ENCODE measurements at regions not wholly inside any gene's neighbourhood (a gene's known extent, or its start where the extent isn't known, plus 50 kb on each side); places are given as distances from the start of the nearest gene placed in this dataset.
A peak's percentile ranks its signal among the peaks of the same experiment; 100 is the strongest.

GRCh38 chr14:73800970-73801515 is 50.6 kb upstream of the PTGR2 start:
- no peak for DNase-seq

DNA sequence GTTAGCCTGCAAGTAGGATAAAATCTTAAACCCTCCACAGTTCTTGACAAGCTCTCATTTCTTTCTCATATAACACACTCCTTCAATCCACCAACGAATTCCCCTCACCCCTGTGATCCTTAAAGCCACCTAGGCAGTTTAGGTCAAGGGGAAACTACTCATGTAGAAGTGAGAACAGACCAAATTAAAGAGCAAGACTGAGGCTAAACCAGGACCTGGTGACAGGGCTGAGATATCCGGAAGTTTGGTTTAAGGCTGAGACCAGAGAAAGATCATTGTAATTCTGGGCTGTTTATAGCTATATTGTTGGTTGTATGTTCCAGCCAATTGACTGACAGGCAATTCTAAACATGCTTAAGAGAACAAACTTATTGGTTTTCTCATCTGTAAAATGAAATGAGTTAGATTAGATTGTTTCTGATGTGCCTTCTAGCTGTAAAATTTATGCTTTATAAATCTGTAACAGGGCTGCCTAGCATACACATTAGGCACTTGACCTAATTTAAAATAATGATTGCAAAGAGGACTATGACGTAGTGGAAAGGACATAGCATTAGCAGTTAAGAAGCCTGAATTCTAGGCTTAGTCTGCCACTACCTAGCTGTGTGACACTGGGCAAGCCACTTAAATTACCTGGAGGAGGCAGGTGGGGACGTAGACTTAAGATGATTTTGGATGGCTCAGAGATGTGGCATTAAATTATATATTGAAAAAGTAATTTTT is 53.9 kb upstream of the PTGR2 start:
- no peak for DNase-seq

DNA sequence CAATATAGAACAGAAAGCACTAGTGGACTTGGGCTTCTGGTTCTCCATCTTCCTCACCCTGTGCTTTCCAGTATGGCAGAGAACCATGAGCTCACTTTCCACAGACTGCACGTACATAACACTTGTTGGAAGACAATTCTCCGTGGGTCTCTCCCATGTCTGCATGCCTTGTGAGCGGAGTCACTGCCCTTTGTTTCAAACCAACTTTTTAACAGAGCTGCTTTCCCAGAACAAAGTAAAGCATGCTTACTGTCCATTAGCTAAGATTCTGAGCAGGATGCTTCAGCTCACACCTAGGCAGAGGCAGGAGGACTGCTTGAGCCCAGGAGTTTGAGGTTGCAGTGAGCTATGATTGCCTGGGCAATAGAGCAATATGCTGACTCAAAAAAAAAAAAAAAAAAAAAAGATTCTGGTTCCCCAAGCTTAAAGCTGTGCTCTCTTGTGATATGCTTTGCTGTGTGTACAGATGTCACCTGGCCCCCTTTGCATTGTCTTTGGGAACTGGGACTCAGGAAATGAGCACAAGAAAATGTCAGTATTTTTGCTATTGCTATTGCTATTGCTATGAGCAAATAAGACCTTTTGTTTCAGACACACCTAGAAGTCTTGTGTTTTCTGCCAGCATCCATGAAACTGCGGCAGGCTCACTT is 54.6 kb upstream of the PTGR2 start:
- no peak for DNase-seq

- DNase-seq = no peak
Measured at GRCh38 chr14:73796415-73796814, 55.2 kb upstream of the PTGR2 start.

DNA sequence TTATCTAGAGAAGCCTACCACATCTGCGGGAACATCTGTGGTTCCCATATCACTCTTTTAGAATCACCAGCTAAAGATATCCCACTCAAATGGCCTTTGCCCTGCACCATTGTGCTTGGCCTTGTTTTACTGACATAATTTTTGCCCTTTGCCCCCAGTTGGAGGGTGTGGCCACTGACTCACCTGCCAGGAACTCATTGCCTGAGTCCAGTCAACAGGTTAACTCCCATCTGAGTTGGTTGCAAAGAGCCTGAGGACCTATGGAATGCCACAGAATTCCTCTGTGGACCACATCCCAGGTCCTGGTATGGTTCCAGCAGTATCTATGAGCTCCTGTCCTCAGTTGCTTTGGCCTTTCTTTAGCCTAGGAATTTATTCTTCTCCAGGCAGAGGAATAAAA is 55.7 kb upstream of the PTGR2 start:
- no peak for DNase-seq

DNA sequence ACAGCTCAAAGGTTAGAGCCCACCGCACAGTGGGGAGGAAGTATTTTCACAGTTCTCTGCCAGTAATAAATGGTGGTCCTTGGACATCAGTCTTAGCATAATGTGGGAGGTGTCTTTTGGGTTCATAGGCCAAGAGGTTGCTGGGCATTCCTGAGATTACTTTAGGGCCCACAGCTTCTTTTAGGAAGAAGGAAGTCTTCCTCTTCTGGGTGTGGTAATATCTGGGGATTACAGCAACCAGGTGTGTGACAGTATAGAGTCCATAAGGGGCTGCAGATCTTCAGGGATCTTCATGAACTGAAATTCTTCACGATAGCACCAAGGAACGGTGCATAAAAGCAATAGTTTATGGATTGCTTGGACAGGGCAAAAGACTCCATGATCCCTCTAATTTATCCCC is 56.2 kb upstream of the PTGR2 start:
- DNase-seq = no peak

- no peak for DNase-seq
Measured at GRCh38 chr14:73794146-73794545, 57.5 kb upstream of the PTGR2 start.

DNA sequence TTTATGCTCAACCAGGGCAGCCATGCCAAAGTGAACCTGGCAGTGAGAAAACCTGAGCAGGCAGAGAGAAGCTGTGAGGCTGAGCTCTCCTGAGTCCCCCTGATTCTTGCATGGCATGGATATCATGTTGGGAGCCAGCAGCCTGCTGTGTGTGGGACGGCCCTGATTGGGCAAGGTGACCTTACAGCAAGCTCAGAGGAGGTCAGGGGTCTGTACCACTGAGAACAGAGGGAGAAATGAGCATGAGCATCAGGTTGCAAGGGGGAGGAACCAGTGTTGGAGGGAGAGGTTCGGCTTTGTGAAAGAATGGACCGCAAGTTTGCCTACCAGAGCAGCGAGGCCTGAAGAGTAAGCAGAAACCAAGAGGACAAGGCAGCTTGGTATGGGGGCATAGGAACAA is 59.1 kb upstream of the PTGR2 start:
- DNase-seq = no peak

- peak; percentile 91 for DNase-seq
Measured at GRCh38 chr14:73789989-73790581, 61.5 kb upstream of the PTGR2 start.

DNA sequence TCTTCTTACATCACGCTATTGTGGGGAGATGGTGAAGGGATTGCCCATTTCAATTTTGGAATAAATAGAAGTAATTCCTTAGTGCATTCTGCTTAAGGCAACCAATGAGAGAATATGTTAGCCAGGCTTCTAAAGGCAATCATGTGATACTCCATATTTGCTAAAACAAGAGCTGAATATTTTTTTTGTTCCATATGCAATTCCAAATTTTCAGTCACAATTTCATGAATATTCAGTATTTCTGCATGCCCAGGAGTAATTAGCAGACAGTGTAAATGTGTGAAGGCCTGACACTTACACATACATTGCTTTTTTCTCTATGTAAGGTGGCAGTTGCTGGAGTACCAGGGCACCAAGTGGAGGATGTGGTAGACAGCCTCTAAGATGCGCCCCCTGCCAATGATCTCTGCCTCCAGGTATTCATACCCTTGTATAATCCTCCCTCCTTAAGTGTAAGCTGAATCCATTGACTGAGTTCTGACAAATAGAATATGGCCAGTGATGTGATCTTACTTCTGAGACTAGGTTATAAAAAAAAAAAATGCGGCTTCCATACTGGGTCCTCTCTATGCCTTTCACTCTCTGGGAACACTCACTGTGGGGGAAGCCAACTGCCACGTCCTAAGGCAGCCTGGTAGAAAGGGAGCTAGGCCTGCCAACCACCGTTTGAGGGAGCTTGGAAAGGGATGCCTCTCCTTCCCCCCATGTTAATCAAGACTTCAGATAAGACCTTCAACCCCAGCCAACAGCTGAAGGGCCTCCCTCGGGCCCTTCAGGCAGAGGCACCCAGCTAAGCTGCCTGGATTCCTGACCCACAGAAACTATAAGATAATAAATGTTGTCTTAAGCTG is 62.7 kb upstream of the PTGR2 start:
- DNase-seq = no peak

DNA sequence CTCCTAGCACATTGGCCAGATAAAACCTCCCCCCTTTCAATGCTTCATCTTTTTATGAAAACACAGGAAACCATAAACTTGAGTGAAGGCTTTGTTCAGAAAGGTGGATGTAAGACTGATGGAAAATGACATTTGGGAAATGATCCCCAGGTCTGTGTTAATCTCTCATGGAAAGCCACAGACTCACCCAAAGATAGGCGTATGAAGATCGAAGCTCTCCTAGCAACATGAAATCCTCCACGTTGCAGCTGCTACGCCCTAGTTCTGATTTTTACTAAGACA is 63.4 kb upstream of the PTGR2 start:
- no peak for DNase-seq

- DNase-seq = no peak
Measured at GRCh38 chr14:73787486-73788316, 63.9 kb upstream of the PTGR2 start.

- peak; percentile 70 for DNase-seq
Measured at GRCh38 chr14:73786636-73787485, 64.8 kb upstream of the PTGR2 start.

DNA sequence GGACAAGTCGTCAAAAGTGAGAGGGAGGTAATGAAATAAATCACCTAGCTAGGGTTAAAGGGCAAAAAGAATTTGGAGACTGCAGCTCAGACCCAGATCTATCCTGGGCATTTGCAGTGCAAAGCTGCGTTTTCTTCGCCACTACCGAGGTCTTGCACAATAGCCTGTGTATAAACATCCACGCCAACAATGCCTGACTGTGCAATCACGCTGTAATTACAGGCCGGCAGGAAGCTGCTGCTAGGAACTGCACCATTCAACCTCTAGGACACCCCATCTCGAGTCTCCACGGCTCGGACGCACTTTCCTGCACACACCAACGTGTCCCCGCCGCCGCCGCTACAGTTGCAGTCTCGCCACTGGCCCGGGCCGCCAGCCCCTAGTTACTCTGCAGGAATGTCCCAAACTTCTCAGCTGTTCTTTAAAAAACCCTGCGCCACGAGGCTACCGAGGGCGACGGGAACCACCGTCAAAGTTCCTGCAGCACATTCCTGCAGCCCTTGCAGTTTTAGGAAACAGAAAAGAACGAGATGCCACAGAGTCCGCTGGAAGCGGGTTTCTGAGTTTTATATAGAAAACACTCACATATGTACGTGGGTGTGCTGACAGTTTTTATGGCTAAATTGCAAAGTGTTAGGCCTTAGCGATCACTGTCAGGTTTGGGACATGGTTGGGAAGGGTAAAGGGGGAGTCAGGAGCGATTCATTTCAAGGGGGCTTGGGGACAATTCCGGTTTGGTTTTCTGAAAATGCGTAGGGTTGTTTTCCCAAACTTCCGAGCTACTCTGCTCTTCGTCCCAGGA is 65.6 kb upstream of the PTGR2 start:
- peak; percentile 77 for DNase-seq

- DNase-seq = peak; percentile 57
Measured at GRCh38 chr14:73785336-73785833, 66.2 kb upstream of the PTGR2 start.

GRCh38 chr14:73784988-73785313 is 66.7 kb upstream of the PTGR2 start:
- no peak for DNase-seq

- DNase-seq = no peak
Measured at GRCh38 chr14:73784181-73784987, 67.2 kb upstream of the PTGR2 start.

DNA sequence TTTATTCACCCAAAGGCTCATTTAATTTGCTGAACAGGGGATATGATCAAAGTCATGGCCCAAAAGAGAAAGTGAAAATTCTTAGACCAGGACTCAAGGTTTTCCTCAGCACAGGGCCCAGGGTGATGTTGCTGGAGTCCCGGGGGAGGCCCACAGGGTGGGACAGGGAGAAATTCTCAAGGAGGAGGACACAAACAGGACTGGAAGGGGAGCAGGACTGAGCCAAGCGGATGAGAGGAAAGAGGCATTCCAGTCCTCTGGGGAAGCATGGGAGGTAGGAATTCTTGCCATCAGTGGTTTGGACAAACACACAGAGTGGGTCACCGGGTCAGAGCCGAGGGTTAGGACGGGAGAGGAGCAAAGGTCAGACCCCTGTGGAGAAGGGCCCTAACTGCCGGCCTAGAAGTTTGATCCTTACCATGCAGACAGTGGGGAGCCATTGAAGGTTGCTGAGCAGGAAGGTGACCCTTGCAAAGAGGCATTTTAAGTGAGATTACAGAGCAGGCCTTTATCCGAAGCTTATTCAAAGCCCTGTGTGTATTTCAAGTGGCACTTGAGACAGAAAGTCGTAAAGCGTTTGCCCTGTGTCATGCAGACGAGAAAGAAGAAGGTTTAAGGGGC is 68.4 kb upstream of the PTGR2 start:
- no peak for DNase-seq

- DNase-seq = no peak
Measured at GRCh38 chr14:73782623-73783022, 68.4 kb upstream of the PNMA1 start.

Measured in left hindlimb (tissue), 1 donor.